Trophoblast cell (in vitro differentiated cells and primary cell): ENCODE measurements at regions not wholly inside any gene's neighbourhood (a gene's known extent, or its start where the extent isn't known, plus 50 kb on each side); places are given as distances from the start of the nearest gene placed in this dataset.

Experiments
- DNase-seq, 2 donors: peaks; one replicate each; pipeline ENCODE4 v3.0.0-alpha.2; 2016
- H2AFZ ChIP-seq: 2 replicates; pipeline ENCODE4 v1.6.1; 2013; ENCODE audit warnings: low read length, moderate library complexity, mild to moderate bottlenecking; ENCODE audit not compliant: insufficient read depth, poor library complexity
- H2AK5ac ChIP-seq: 2 replicates; pipeline ENCODE4 v1.6.1; 2013; ENCODE audit warnings: mild to moderate bottlenecking, low read length
- H2BK120ac ChIP-seq: 2 replicates; pipeline ENCODE4 v1.6.1; 2013; ENCODE audit warnings: low read length, mild to moderate bottlenecking, moderate library complexity; ENCODE audit not compliant: insufficient read depth, poor library complexity
- H2BK12ac ChIP-seq: 2 replicates; pipeline ENCODE4 v1.6.1; 2013; ENCODE audit warnings: mild to moderate bottlenecking, low read length, moderate library complexity
- H2BK5ac ChIP-seq: 2 replicates; pipeline ENCODE4 v1.6.1; 2013; ENCODE audit warnings: low read length, low read depth, moderate library complexity, mild to moderate bottlenecking; ENCODE audit not compliant: poor library complexity
- H3K14ac ChIP-seq: 2 replicates; pipeline ENCODE4 v1.6.1; 2013; ENCODE audit warnings: mild to moderate bottlenecking, low read length
- H3K18ac ChIP-seq: 2 replicates; pipeline ENCODE4 v1.6.1; 2013; ENCODE audit warnings: mild to moderate bottlenecking, low read length
- H3K23ac ChIP-seq: 2 replicates; pipeline ENCODE4 v1.6.1; 2013; ENCODE audit warnings: low read length
- H3K27ac ChIP-seq: 2 replicates; pipeline ENCODE4 v1.5.1; 2013; ENCODE audit warnings: low read depth, mild to moderate bottlenecking, inconsistent platforms, low read length, moderate library complexity
- H3K27me3 ChIP-seq: 2 replicates; pipeline ENCODE4 v1.6.1; 2013; ENCODE audit warnings: inconsistent platforms, mild to moderate bottlenecking, low read length, moderate library complexity; ENCODE audit not compliant: insufficient read depth
- H3K36me3 ChIP-seq, 2 experiments: 1 replicate in 1 of 2; 2 replicates in 1 of 2; pipeline ENCODE4 v1.6.1; 2013; ENCODE audit warnings: low read length in 2 of 2, mild to moderate bottlenecking in 2 of 2, moderate library complexity in 1 of 2; ENCODE audit not compliant: insufficient read depth in 2 of 2, control insufficient read depth in 1 of 2
- H3K4ac ChIP-seq: 2 replicates; pipeline ENCODE4 v1.6.1; 2013; ENCODE audit warnings: low read depth, mild to moderate bottlenecking, low read length, moderate library complexity
- H3K4me1 ChIP-seq, 2 experiments: 1 replicate in 1 of 2; 2 replicates in 1 of 2; pipeline ENCODE4 v1.6.1; 2013; ENCODE audit warnings: low read length in 2 of 2, mild to moderate bottlenecking in 2 of 2, moderate library complexity in 1 of 2; ENCODE audit not compliant: insufficient read depth in 2 of 2, control insufficient read depth in 1 of 2
- H3K4me2 ChIP-seq: 2 replicates; pipeline ENCODE4 v1.6.1; 2013; ENCODE audit warnings: inconsistent platforms, mild to moderate bottlenecking, low read length, moderate library complexity
- H3K4me3 ChIP-seq: 2 replicates; pipeline ENCODE4 v1.5.1; 2013; ENCODE audit warnings: mild to moderate bottlenecking, low read depth, low read length, inconsistent platforms
- H3K79me1 ChIP-seq: one replicate; pipeline ENCODE4 v1.6.1; 2013; ENCODE audit warnings: low read length
- H3K79me2 ChIP-seq: 2 replicates; pipeline ENCODE4 v1.6.1; 2013; ENCODE audit warnings: low read length, mild to moderate bottlenecking; ENCODE audit not compliant: control insufficient read depth, insufficient read depth, poor library complexity
- H3K9ac ChIP-seq: 2 replicates; pipeline ENCODE4 v1.6.1; 2013; ENCODE audit warnings: mild to moderate bottlenecking, low read length
- H3K9me3 ChIP-seq: 2 replicates; pipeline ENCODE4 v1.6.1; 2013; ENCODE audit warnings: low read depth, mild to moderate bottlenecking, control low read depth, inconsistent platforms, low read length; ENCODE audit not compliant: insufficient read depth
- H4K12ac ChIP-seq: 2 replicates; pipeline ENCODE4 v1.6.1; 2013; ENCODE audit warnings: low read depth, mild to moderate bottlenecking, low read length, moderate library complexity
- H4K8ac ChIP-seq: 2 replicates; pipeline ENCODE4 v1.6.1; 2013; ENCODE audit warnings: low read depth, mild to moderate bottlenecking, low read length, moderate library complexity
- H4K91ac ChIP-seq: one replicate; pipeline ENCODE4 v1.6.1; 2013; ENCODE audit warnings: low read depth, mild to moderate bottlenecking, low read length, moderate library complexity
- WGBS: extraction: QIAGEN DNeasy Blood & Tissue Kit; methylation state at CpG from one replicate; pipeline ENCODE4 v1.1.7; 2013; ENCODE audit warnings: missing lambda C conversion rate; ENCODE audit not compliant: insufficient read length, insufficient coverage; ENCODE audit errors: extremely low coverage; 5-methylcytosine and 5-hydroxymethylcytosine counted together

DNA sequence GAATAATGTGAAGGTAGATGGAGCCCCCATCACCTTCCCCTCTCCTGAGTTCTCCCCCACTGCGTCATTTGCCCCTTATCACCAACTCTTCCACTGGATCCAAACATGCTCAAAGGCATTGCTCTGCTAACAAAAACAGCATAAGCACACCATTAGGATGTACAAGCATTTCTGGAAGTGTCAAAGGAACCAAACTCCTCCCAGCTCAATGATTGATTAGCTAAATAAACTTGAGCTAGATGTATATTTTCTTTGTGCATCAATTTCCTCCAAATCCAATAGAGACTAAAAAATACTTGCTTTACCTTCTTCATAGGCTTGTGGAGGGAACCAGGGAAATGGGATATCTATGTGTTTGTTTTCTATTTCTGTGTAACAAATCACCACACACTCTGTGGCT lies 248.4 kb upstream of the JARID2 start:
- Histone ChIP-seq H3K9ac (no peak overlapping the region), H3K23ac (no peak overlapping the region), H2BK120ac (no peak overlapping the region), H4K12ac (no peak overlapping the region), H3K27me3 (no peaks in the 10 kb centered on the region), H2BK12ac (no peak overlapping the region), H4K91ac (no peak overlapping the region), H3K4ac (no peak overlapping the region), H4K8ac (no peak overlapping the region), H3K14ac (no peak overlapping the region), H3K9me3 (no peaks in the 10 kb centered on the region), H3K79me2 (no peaks in the 10 kb centered on the region), H3K79me1 (no peaks in the 10 kb centered on the region), H2BK5ac (no peak overlapping the region), H3K4me3 (no peak overlapping the region), H3K4me2 (no peak overlapping the region), H2AK5ac (no peak overlapping the region), H3K27ac (no peak overlapping the region), H3K18ac (no peak overlapping the region), H2AFZ (no peak overlapping the region), H3K4me1 (no peaks in the 10 kb centered on the region), H3K36me3 (no peaks in the 10 kb centered on the region)
- no CpG with 5 or more reads among the region's 1 CpG for WGBS
- DNase-seq: no peak

DNA sequence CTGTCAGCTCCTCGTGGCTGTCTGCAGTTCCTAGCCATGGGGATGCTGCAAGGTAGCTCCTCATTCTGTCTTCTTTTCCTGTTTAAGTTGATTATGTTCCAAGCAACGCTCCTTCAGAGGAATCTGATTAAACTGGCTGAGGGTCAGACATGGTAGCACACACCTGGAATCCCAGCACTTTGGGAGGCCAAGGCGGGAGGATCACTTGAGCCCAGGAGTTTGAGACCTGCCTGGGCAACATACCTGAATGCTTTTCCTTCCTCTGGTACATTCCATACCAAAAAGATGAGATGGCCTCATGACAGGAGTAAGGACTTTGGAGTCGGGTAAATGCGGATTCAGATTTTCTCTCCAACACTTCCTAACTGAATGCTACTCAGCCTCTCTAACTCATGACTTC lies 246.8 kb upstream of the JARID2 start:
- H3K27ac ChIP-seq: no peak overlapping the region
- H2AFZ ChIP-seq: no peak overlapping the region
- no CpG with 5 or more reads among the region's 5 CpGs for WGBS
- DNase-seq: peak; percentile 55 to 83
- H3K79me2 ChIP-seq: no peaks in the 10 kb centered on the region
- no peak overlapping the region for H3K4me3 ChIP-seq
- no peak overlapping the region for H4K12ac ChIP-seq
- no peak overlapping the region for H2BK5ac ChIP-seq
- H2AK5ac ChIP-seq: no peak overlapping the region
- no peak overlapping the region for H2BK120ac ChIP-seq
- H3K4me1 ChIP-seq: no peaks in the 10 kb centered on the region
- H3K27me3 ChIP-seq: no peaks in the 10 kb centered on the region
- no peak overlapping the region for H3K14ac ChIP-seq
- H3K36me3 ChIP-seq: no peaks in the 10 kb centered on the region
- no peak overlapping the region for H3K4me2 ChIP-seq
- H3K18ac ChIP-seq: no peak overlapping the region
- H3K9ac ChIP-seq: no peak overlapping the region
- no peak overlapping the region for H4K91ac ChIP-seq
- H4K8ac ChIP-seq: no peak overlapping the region
- H2BK12ac ChIP-seq: no peak overlapping the region
- no peaks in the 10 kb centered on the region for H3K9me3 ChIP-seq
- no peak overlapping the region for H3K4ac ChIP-seq
- H3K79me1 ChIP-seq: no peaks in the 10 kb centered on the region
- no peak overlapping the region for H3K23ac ChIP-seq

GRCh38 chr6:15001326-15001910 lies 244.5 kb upstream of the JARID2 start:
- Histone ChIP-seq H3K4ac (no peak overlapping the region), H3K9me3 (no peaks in the 10 kb centered on the region), H3K27me3 (no peaks in the 10 kb centered on the region), H2BK5ac (no peak overlapping the region), H3K23ac (no peak overlapping the region), H3K9ac (no peak overlapping the region), H2BK12ac (no peak overlapping the region), H4K91ac (no peak overlapping the region), H3K4me2 (no peak overlapping the region), H3K14ac (no peak overlapping the region), H3K79me2 (no peaks in the 10 kb centered on the region), H3K4me1 (no peaks in the 10 kb centered on the region), H2BK120ac (no peak overlapping the region), H4K12ac (no peak overlapping the region), H3K79me1 (no peaks in the 10 kb centered on the region), H2AK5ac (no peak overlapping the region), H3K18ac (no peak overlapping the region), H3K36me3 (no peaks in the 10 kb centered on the region), H2AFZ (no peak overlapping the region), H4K8ac (no peak overlapping the region), H3K27ac (no peak overlapping the region), H3K4me3 (no peak overlapping the region)
- no CpG with 5 or more reads among the region's 5 CpGs for WGBS
- DNase-seq: no peak

- Histone ChIP-seq H2AK5ac (no peak overlapping the region), H4K12ac (no peak overlapping the region), H4K91ac (no peak overlapping the region), H3K4me2 (no peak overlapping the region), H3K79me2 (no peaks in the 10 kb centered on the region), H4K8ac (no peak overlapping the region), H2BK12ac (no peak overlapping the region), H3K9ac (no peak overlapping the region), H3K14ac (no peak overlapping the region), H3K23ac (no peak overlapping the region), H3K79me1 (no peaks in the 10 kb centered on the region), H3K36me3 (no peaks in the 10 kb centered on the region), H2BK5ac (no peak overlapping the region), H3K4me1 (no peaks in the 10 kb centered on the region), H3K18ac (no peak overlapping the region), H3K4ac (no peak overlapping the region), H2BK120ac (no peak overlapping the region), H3K4me3 (no peak overlapping the region), H2AFZ (no peak overlapping the region), H3K27ac (no peak overlapping the region), H3K27me3 (no peaks in the 10 kb centered on the region), H3K9me3 (no peaks in the 10 kb centered on the region)
- no peak for DNase-seq
These were observed 237.6 kb upstream of the JARID2 start for GRCh38 chr6:15008269-15008668.
